H9 (cell line): ENCODE measurements at regions not wholly inside any gene's neighbourhood (a gene's known extent, or its start where the extent isn't known, plus 50 kb on each side); places are given as distances from the start of the nearest gene placed in this dataset.

Source experiments
- DNase-seq: peaks from one replicate; pipeline ENCODE4 v3.0.0-alpha.2; 2017
- H2AFZ ChIP-seq: one replicate; pipeline ENCODE4 v1.6.1; 2013; ENCODE audit warnings: mild to moderate bottlenecking, low read length, control low read depth, moderate library complexity
- H2AK5ac ChIP-seq: 2 replicates; pipeline ENCODE4 v1.6.1; 2013; ENCODE audit warnings: low read length, control low read depth, mixed read lengths; ENCODE audit not compliant: insufficient read length
- H2BK120ac ChIP-seq: one replicate; pipeline ENCODE4 v1.6.1; 2013; ENCODE audit warnings: low read depth, mild to moderate bottlenecking, low read length, control low read depth, inconsistent platforms; ENCODE audit not compliant: poor library complexity, severe bottlenecking
- H2BK12ac ChIP-seq: 2 replicates; pipeline ENCODE4 v1.6.1; 2013; ENCODE audit warnings: low read length, control low read depth, mixed read lengths, low read depth; ENCODE audit not compliant: insufficient read length
- H2BK15ac ChIP-seq: 2 replicates; pipeline ENCODE4 v1.6.1; 2013; ENCODE audit warnings: low read depth, low read length, control low read depth
- H2BK20ac ChIP-seq: one replicate; pipeline ENCODE4 v1.6.1; 2013; ENCODE audit warnings: low read depth, mild to moderate bottlenecking, low read length, control low read depth, inconsistent platforms; ENCODE audit not compliant: poor library complexity, severe bottlenecking
- H2BK5ac ChIP-seq: 2 replicates; pipeline ENCODE4 v1.6.1; 2013; ENCODE audit warnings: low read length, control low read depth, mixed read lengths; ENCODE audit not compliant: insufficient read length
- H3K14ac ChIP-seq: 2 replicates; pipeline ENCODE4 v1.6.1; 2013; ENCODE audit warnings: low read length, control low read depth; ENCODE audit not compliant: insufficient read depth
- H3K18ac ChIP-seq: 2 replicates; pipeline ENCODE4 v1.6.1; 2013; ENCODE audit warnings: low read depth, mild to moderate bottlenecking, mixed read lengths, low read length, control low read depth; ENCODE audit not compliant: insufficient read length
- H3K23ac ChIP-seq: 2 replicates; pipeline ENCODE4 v1.6.1; 2013; ENCODE audit warnings: low read length, control low read depth, mixed read lengths, low read depth; ENCODE audit not compliant: insufficient read length
- H3K23me2 ChIP-seq: 2 replicates; pipeline ENCODE4 v1.6.1; 2013; ENCODE audit warnings: low read depth, mild to moderate bottlenecking, mixed read lengths, low read length, control low read depth; ENCODE audit not compliant: insufficient read length, poor library complexity, severe bottlenecking
- H3K27ac ChIP-seq: 2 replicates; pipeline ENCODE4 v1.5.1; 2013; ENCODE audit warnings: low read length, control low read depth, mixed read lengths, low read depth; ENCODE audit not compliant: insufficient read length
- H3K27me3 ChIP-seq: 2 replicates; pipeline ENCODE4 v1.6.1; 2013; ENCODE audit warnings: low read length, control low read depth, inconsistent platforms; ENCODE audit not compliant: insufficient read depth
- H3K4ac ChIP-seq: 2 replicates; pipeline ENCODE4 v1.6.1; 2013; ENCODE audit warnings: low read depth, mild to moderate bottlenecking, control low read depth, inconsistent platforms, low read length, moderate library complexity
- H3K4me1 ChIP-seq: 2 replicates; pipeline ENCODE4 v1.6.1; 2013; ENCODE audit warnings: low read length, control low read depth, inconsistent platforms; ENCODE audit not compliant: insufficient read depth
- H3K4me2 ChIP-seq: 2 replicates; pipeline ENCODE4 v1.6.1; 2013; ENCODE audit warnings: low read length, control low read depth, mixed read lengths; ENCODE audit not compliant: insufficient read length, insufficient read depth
- H3K56ac ChIP-seq: 2 replicates; pipeline ENCODE4 v1.6.1; 2013; ENCODE audit warnings: low read depth, mild to moderate bottlenecking, mixed read lengths, low read length, control low read depth; ENCODE audit not compliant: insufficient read length
- H3K79me1 ChIP-seq: 2 replicates; pipeline ENCODE4 v1.6.1; 2013; ENCODE audit warnings: low read depth, mild to moderate bottlenecking, moderate library complexity, low read length, control low read depth, inconsistent platforms; ENCODE audit not compliant: insufficient read depth, poor library complexity, severe bottlenecking
- H3K79me2 ChIP-seq: 2 replicates; pipeline ENCODE4 v1.6.1; 2013; ENCODE audit warnings: low read length, control low read depth, inconsistent platforms; ENCODE audit not compliant: insufficient read depth
- H3K9ac ChIP-seq: 2 replicates; pipeline ENCODE4 v1.6.1; 2013; ENCODE audit warnings: low read length, control low read depth, mixed read lengths; ENCODE audit not compliant: insufficient read length; ENCODE audit errors: extremely low read depth
- H3K9me3 ChIP-seq: one replicate; pipeline ENCODE4 v1.6.1; 2013; ENCODE audit warnings: low read depth, low read length, inconsistent platforms; ENCODE audit not compliant: control insufficient read depth
- H3T11ph ChIP-seq: one replicate; pipeline ENCODE4 v1.6.1; 2013; ENCODE audit warnings: mild to moderate bottlenecking, low read length, control low read depth, inconsistent platforms
- H4K20me1 ChIP-seq: one replicate; pipeline ENCODE4 v1.6.1; 2013; ENCODE audit not compliant: control insufficient read depth, insufficient read length, insufficient read depth
- H4K5ac ChIP-seq: 2 replicates; pipeline ENCODE4 v1.6.1; 2013; ENCODE audit warnings: low read depth, mild to moderate bottlenecking, mixed read lengths, low read length, control low read depth; ENCODE audit not compliant: insufficient read length
- H4K8ac ChIP-seq: replicated peaks from 2 replicates; pipeline ENCODE4 v1.6.1; 2013; ENCODE audit warnings: low read length, control low read depth, mixed read lengths, low read depth; ENCODE audit not compliant: insufficient read length
- H4K91ac ChIP-seq: 2 replicates; pipeline ENCODE4 v1.6.1; 2013; ENCODE audit warnings: low read depth, mild to moderate bottlenecking, moderate library complexity, mixed read lengths, low read length, control low read depth; ENCODE audit not compliant: insufficient read length
- H3K27ac Mint-ChIP-seq, 3 experiments: 2 replicates in 2 of 3; 3 replicates in 1 of 3; pipeline ENCODE4 v1.8.0; 2020 to 2021; ENCODE audit warnings: mixed read lengths in 3 of 3, mild to moderate bottlenecking in 1 of 3, moderate library complexity in 1 of 3
- H3K27me3 Mint-ChIP-seq: 2 replicates; pipeline ENCODE4 v1.8.0; 2021; ENCODE audit warnings: low read depth, mild to moderate bottlenecking, moderate library complexity, mixed read lengths
- H3K36me3 Mint-ChIP-seq, 3 experiments: 2 replicates in 2 of 3; 3 replicates in 1 of 3; pipeline ENCODE4 v1.8.0; 2020 to 2021; ENCODE audit warnings: low read depth in 3 of 3, mixed read lengths in 3 of 3; ENCODE audit not compliant: insufficient read depth in 1 of 3
- H3K4me1 Mint-ChIP-seq, 2 experiments: 2 replicates each; pipeline ENCODE4 v1.8.0; 2020; ENCODE audit warnings: mixed read lengths in 2 of 2
- H3K4me3 Mint-ChIP-seq, 2 experiments: 2 replicates in 1 of 2; 3 replicates in 1 of 2; pipeline ENCODE4 v1.8.0; 2020 to 2021; ENCODE audit warnings: mild to moderate bottlenecking in 2 of 2, mixed read lengths in 2 of 2, moderate library complexity in 1 of 2
- H3K9me3 Mint-ChIP-seq, 2 experiments: 2 replicates in 1 of 2; 3 replicates in 1 of 2; pipeline ENCODE4 v1.8.0; 2020; ENCODE audit warnings: mild to moderate bottlenecking in 2 of 2, mixed read lengths in 2 of 2, moderate library complexity in 1 of 2
- WGBS: extraction: QIAGEN DNeasy Blood & Tissue Kit; methylation state at CpG from one replicate; pipeline ENCODE4 v1.1.7; 2013; ENCODE audit warnings: missing lambda C conversion rate, low lambda C conversion rate, mixed read lengths; ENCODE audit not compliant: insufficient read length; ENCODE audit errors: extremely low coverage; 5-methylcytosine and 5-hydroxymethylcytosine counted together
- TF ChIP-seq, protein P1 (sequence below): fragments of 200-600 bp; sonication (generic); conservative IDR thresholded peaks from 3 replicates; pipeline ENCODE4 v1.8.0; 2021; ENCODE audit warnings: antibody characterized with exemption, mild to moderate bottlenecking

DNA sequence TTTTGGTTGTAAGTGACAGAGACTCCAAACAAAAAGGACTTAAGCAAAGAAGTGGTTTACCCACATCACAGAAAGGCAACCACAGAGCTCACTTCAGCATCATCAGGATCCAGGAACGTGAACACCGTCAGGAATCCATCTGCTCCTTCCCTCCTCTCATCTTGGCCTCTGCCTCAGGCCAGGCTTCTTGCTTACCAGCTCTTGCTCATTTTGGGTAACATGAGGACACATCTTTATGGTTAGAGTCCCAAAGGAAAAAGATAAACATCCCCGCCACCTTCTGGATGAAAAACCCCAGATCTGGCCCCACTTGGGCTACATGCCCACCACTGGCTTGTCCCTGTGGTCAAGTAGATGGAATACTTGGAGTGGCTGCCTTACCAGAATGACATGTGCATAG, 176.8 kb upstream of the RPL34 start:
- Histone ChIP-seq H3K9ac (no peak overlapping the region), H2BK15ac (no peak overlapping the region), H3K23me2 (no peaks in the 10 kb centered on the region), H2BK12ac (no peak overlapping the region), H3K56ac (no peak overlapping the region), H2BK20ac (no peak overlapping the region), H2BK120ac (no peak overlapping the region), H3K4me2 (no peak overlapping the region), H2AK5ac (no peak overlapping the region), H2AFZ (no peak overlapping the region), H3T11ph (no peak overlapping the region), H3K79me2 (no peaks in the 10 kb centered on the region), H3K4ac (no peak overlapping the region), H4K5ac (no peak overlapping the region), H3K27ac (no peak overlapping the region), H3K18ac (no peak overlapping the region), H3K23ac (no peak overlapping the region), H4K20me1 (no peaks in the 10 kb centered on the region), H4K91ac (no peak overlapping the region), H3K79me1 (no peaks in the 10 kb centered on the region), H3K27me3 (no peaks in the 10 kb centered on the region), H3K4me1 (no peaks in the 10 kb centered on the region), H3K14ac (no peak overlapping the region), H4K8ac (no peak overlapping the region), H3K9me3 (no peaks in the 10 kb centered on the region), H2BK5ac (no peak overlapping the region)
- H3K9me3 Mint-ChIP-seq = peaks cover 2 to 8% of the 10 kb centered on the region in 2 experiments; a peak in 3 of 5 replicates
- no peak for DNase-seq
- H3K4me1 Mint-ChIP-seq = no peaks in the 10 kb centered on the region
- WGBS = no CpG with 5 or more reads among the region's 3 CpGs
- no peak overlapping the region for H3K27ac Mint-ChIP-seq
- TF ChIP-seq, protein P1, sequence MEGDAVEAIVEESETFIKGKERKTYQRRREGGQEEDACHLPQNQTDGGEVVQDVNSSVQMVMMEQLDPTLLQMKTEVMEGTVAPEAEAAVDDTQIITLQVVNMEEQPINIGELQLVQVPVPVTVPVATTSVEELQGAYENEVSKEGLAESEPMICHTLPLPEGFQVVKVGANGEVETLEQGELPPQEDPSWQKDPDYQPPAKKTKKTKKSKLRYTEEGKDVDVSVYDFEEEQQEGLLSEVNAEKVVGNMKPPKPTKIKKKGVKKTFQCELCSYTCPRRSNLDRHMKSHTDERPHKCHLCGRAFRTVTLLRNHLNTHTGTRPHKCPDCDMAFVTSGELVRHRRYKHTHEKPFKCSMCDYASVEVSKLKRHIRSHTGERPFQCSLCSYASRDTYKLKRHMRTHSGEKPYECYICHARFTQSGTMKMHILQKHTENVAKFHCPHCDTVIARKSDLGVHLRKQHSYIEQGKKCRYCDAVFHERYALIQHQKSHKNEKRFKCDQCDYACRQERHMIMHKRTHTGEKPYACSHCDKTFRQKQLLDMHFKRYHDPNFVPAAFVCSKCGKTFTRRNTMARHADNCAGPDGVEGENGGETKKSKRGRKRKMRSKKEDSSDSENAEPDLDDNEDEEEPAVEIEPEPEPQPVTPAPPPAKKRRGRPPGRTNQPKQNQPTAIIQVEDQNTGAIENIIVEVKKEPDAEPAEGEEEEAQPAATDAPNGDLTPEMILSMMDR = no peak
- peaks cover 3% of the 10 kb centered on the region for H3K27me3 Mint-ChIP-seq
- peaks cover 0 to 8% (median 3%) of the 10 kb centered on the region in 3 experiments; a peak in 4 of 7 replicates for H3K36me3 Mint-ChIP-seq
- no peak overlapping the region for H3K4me3 Mint-ChIP-seq
